ENCODE measurements at regions not wholly inside any gene's neighbourhood (a gene's known extent, or its start where the extent isn't known, plus 50 kb on each side); places are given as distances from the start of the nearest gene placed in this dataset.

GRCh38 chr5:6918255-6918654, 205.0 kb downstream of the TENT4A start:
- TF ChIP-seq EP300 (IDR thresholded peaks at IDR 0.05; ENCODE audit: borderline replicate concordance) (no peak), REST (IDR thresholded peaks at IDR 0.05; ENCODE audit: low read depth) (no peak), EGR1 (IDR thresholded peaks at IDR 0.05) (no peak), RAD21 (IDR thresholded peaks at IDR 0.05; ENCODE audit: low read depth) (no peak), TCF12 (IDR thresholded peaks at IDR 0.05; ENCODE audit: low read depth) (no peak), ZBTB7A (IDR thresholded peaks at IDR 0.05; ENCODE audit: low read depth) (no peak), CREB1 (IDR thresholded peaks at IDR 0.05; ENCODE audit: low read depth) (no peak), MAX (IDR thresholded peaks at IDR 0.05) (no peak), CEBPB (IDR thresholded peaks at IDR 0.05) (no peak), YY1 (IDR thresholded peaks at IDR 0.05; ENCODE audit: low read depth) (no peak), TEAD4 (IDR thresholded peaks at IDR 0.05) (no peak), FOXM1 (IDR thresholded peaks at IDR 0.05; ENCODE audit: borderline replicate concordance, low read depth) (no peak)

GRCh38 chr5:6920628-6921256, 207.5 kb downstream of the TENT4A start:
- TF ChIP-seq EGR1 (IDR thresholded peaks at IDR 0.05) (no peak), CEBPB (IDR thresholded peaks at IDR 0.05) (no peak), CREB1 (IDR thresholded peaks at IDR 0.05; ENCODE audit: low read depth) (no peak), RAD21 (IDR thresholded peaks at IDR 0.05; ENCODE audit: low read depth) (no peak), MAX (IDR thresholded peaks at IDR 0.05) (no peak), REST (IDR thresholded peaks at IDR 0.05; ENCODE audit: low read depth) (no peak), TEAD4 (IDR thresholded peaks at IDR 0.05) (no peak), TCF12 (IDR thresholded peaks at IDR 0.05; ENCODE audit: low read depth) (no peak), TAF1 (IDR thresholded peaks at IDR 0.05; ENCODE audit: low read depth) (no peak), YY1 (IDR thresholded peaks at IDR 0.05; ENCODE audit: low read depth) (no peak), NFIC (IDR thresholded peaks at IDR 0.05) (no peak)

DNA sequence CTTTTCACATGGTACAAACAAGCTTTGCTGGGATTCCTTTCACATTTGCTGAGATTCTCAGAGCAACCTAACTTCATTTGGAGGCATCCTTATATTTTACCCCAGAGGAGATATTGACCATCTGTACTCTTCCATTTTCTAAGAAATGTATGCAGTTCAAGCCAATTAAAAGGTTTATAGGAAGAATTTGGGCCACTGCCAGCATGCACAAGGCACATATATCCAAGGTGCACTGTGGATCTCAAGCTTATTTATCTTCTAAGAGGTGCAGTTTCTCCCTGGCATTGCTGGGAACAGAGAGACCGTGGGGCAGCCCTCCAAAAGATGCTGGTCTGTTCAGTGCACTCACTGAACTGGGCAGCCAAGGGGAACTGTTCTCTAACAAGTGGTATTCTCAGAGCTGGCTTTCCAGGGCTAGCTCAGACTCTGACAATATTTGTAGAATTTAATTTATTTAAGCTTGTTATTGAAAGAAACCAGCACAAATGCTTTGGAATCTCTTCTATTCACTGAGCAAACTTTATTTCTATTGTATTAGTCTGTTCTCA, 213.3 kb downstream of the TENT4A start:
- no peak for TF ChIP-seq USF1 (IDR thresholded peaks at IDR 0.05)
- no peak for TF ChIP-seq NFIC (IDR thresholded peaks at IDR 0.05)
- TF ChIP-seq TCF12 (IDR thresholded peaks at IDR 0.05; ENCODE audit: low read depth), result no peak
- TF ChIP-seq REST (IDR thresholded peaks at IDR 0.05; ENCODE audit: low read depth), result no peak
- no peak for TF ChIP-seq EP300 (IDR thresholded peaks at IDR 0.05; ENCODE audit: borderline replicate concordance)
- TF ChIP-seq ZBTB7A (IDR thresholded peaks at IDR 0.05; ENCODE audit: low read depth), result no peak
- no peak for TF ChIP-seq RAD21 (IDR thresholded peaks at IDR 0.05; ENCODE audit: low read depth)
- TF ChIP-seq YY1 (IDR thresholded peaks at IDR 0.05; ENCODE audit: low read depth), result no peak
- no peak for TF ChIP-seq TAF1 (IDR thresholded peaks at IDR 0.05; ENCODE audit: low read depth)
- no peak for TF ChIP-seq TEAD4 (IDR thresholded peaks at IDR 0.05)
- no peak for TF ChIP-seq CREB1 (IDR thresholded peaks at IDR 0.05; ENCODE audit: low read depth)

GRCh38 chr5:6936031-6936430, 222.8 kb downstream of the TENT4A start:
- no peak for TF ChIP-seq CEBPB (IDR thresholded peaks at IDR 0.05)
- no peak for TF ChIP-seq TEAD4 (IDR thresholded peaks at IDR 0.05)
- no peak for TF ChIP-seq NFIC (IDR thresholded peaks at IDR 0.05)
- no peak for TF ChIP-seq TAF1 (IDR thresholded peaks at IDR 0.05; ENCODE audit: low read depth)
- TF ChIP-seq TCF12 (IDR thresholded peaks at IDR 0.05; ENCODE audit: low read depth), result no peak
- TF ChIP-seq CREB1 (IDR thresholded peaks at IDR 0.05; ENCODE audit: low read depth), result no peak
- no peak for TF ChIP-seq EP300 (IDR thresholded peaks at IDR 0.05; ENCODE audit: borderline replicate concordance)
- no peak for TF ChIP-seq MAX (IDR thresholded peaks at IDR 0.05)
- no peak for TF ChIP-seq EGR1 (IDR thresholded peaks at IDR 0.05)
- no peak for TF ChIP-seq USF1 (IDR thresholded peaks at IDR 0.05)
- no peak for TF ChIP-seq REST (IDR thresholded peaks at IDR 0.05; ENCODE audit: low read depth)
- no peak for TF ChIP-seq ZBTB7A (IDR thresholded peaks at IDR 0.05; ENCODE audit: low read depth)
- no peak for TF ChIP-seq FOXM1 (IDR thresholded peaks at IDR 0.05; ENCODE audit: borderline replicate concordance, low read depth)
- no peak for TF ChIP-seq YY1 (IDR thresholded peaks at IDR 0.05; ENCODE audit: low read depth)
- TF ChIP-seq RAD21 (IDR thresholded peaks at IDR 0.05; ENCODE audit: low read depth), result no peak

Data from Ishikawa (cell line).